ENCODE measurements at regions not wholly inside any gene's neighbourhood (a gene's known extent, or its start where the extent isn't known, plus 50 kb on each side); places are given as distances from the start of the nearest gene placed in this dataset.

GRCh38 chr5:14009575-14009974 lies 65.1 kb upstream of the DNAH5 start:
- TF ChIP-seq CTCF (conservative IDR thresholded peaks at IDR 0.05; ENCODE audit: low read depth, low read length): no peak
- no peak for TF ChIP-seq EZH2 (IDR thresholded peaks at IDR 0.05; ENCODE audit: borderline replicate concordance, low read depth, low read length, poor library complexity, severe bottlenecking)
